Neural crest cell (in vitro differentiated cells): ENCODE measurements at regions not wholly inside any gene's neighbourhood (a gene's known extent, or its start where the extent isn't known, plus 50 kb on each side); places are given as distances from the start of the nearest gene placed in this dataset.

Experiments
- DNase-seq: peaks from one replicate; pipeline ENCODE4 v3.0.0; 2021; ENCODE audit warnings: low read depth, mixed read lengths, low spot score
- H3K27ac Mint-ChIP-seq: one replicate; pipeline ENCODE4 v1.8.0; 2021; ENCODE audit warnings: mild to moderate bottlenecking, mixed read lengths; ENCODE audit not compliant: unreplicated experiment
- H3K27me3 Mint-ChIP-seq: 2 replicates; pipeline ENCODE4 v1.8.0; 2021; ENCODE audit warnings: low read depth, mild to moderate bottlenecking, mixed read lengths
- H3K36me3 Mint-ChIP-seq: 2 replicates; pipeline ENCODE4 v1.8.0; 2021; ENCODE audit warnings: low read depth, mild to moderate bottlenecking, mixed read lengths
- H3K4me1 Mint-ChIP-seq: 2 replicates; pipeline ENCODE4 v1.8.0; 2021; ENCODE audit warnings: mixed read lengths
- H3K4me3 Mint-ChIP-seq: one replicate; pipeline ENCODE4 v1.8.0; 2021; ENCODE audit warnings: mild to moderate bottlenecking, mixed read lengths
- H3K9me3 Mint-ChIP-seq: 2 replicates; pipeline ENCODE4 v1.8.0; 2021; ENCODE audit warnings: mixed read lengths
- TF ChIP-seq, protein P1 (sequence below): fragments of 200-600 bp; sonication (generic); conservative IDR thresholded peaks from 2 replicates; pipeline ENCODE4 v1.5.0; 2021; ENCODE audit warnings: antibody characterized with exemption, mild to moderate bottlenecking

DNA sequence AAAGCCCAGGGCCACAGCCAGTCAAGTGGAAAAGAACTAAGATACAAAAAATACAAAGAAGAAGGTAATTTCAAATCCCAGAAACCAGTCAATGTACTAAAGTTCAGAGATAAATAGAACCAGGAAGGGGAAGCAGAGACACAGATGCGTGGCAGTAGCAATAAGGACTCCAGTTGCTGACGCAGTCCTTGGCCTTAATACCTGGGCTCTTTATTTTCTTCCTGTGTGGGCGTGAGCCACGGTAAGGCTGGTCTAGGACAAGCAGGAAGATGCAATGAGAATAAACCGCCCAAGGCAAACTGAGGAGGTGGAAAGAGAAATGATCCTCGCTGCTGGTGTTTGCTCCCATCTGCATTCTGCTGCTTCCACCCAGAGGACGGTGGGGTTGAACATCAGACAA, 65.6 kb upstream of the PLXNA2 start:
- peaks cover 2% of the 10 kb centered on the region for H3K27me3 Mint-ChIP-seq
- TF ChIP-seq, protein P1, sequence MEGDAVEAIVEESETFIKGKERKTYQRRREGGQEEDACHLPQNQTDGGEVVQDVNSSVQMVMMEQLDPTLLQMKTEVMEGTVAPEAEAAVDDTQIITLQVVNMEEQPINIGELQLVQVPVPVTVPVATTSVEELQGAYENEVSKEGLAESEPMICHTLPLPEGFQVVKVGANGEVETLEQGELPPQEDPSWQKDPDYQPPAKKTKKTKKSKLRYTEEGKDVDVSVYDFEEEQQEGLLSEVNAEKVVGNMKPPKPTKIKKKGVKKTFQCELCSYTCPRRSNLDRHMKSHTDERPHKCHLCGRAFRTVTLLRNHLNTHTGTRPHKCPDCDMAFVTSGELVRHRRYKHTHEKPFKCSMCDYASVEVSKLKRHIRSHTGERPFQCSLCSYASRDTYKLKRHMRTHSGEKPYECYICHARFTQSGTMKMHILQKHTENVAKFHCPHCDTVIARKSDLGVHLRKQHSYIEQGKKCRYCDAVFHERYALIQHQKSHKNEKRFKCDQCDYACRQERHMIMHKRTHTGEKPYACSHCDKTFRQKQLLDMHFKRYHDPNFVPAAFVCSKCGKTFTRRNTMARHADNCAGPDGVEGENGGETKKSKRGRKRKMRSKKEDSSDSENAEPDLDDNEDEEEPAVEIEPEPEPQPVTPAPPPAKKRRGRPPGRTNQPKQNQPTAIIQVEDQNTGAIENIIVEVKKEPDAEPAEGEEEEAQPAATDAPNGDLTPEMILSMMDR, result no peak
- no peak for DNase-seq
- no peak overlapping the region for H3K4me3 Mint-ChIP-seq
- no peak overlapping the region for H3K27ac Mint-ChIP-seq
- H3K4me1 Mint-ChIP-seq, result no peaks in the 10 kb centered on the region
- H3K36me3 Mint-ChIP-seq, result no peaks in the 10 kb centered on the region
- H3K9me3 Mint-ChIP-seq, result no peaks in the 10 kb centered on the region

DNA sequence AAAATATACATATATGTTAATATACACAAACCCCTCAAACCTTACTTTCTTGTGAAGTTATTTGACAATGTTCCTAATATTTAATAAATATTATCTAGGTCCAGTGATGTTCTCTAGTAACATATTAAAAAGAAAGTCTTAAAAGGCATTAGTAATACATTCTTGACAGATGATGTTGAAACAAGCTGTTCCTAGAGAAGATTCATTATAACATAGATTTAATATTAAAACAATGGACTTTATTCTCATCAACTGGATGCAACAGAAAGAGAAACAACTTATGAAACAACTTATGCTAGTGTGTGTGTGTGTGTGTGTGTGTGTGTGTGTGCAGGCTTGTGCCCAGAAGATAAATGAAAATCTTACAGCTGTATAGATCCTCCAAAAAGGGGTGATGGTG, 68.5 kb upstream of the PLXNA2 start:
- no peak for DNase-seq
- Mint-ChIP-seq H3K4me1 (no peaks in the 10 kb centered on the region), H3K27ac (no peak overlapping the region), H3K9me3 (no peaks in the 10 kb centered on the region), H3K36me3 (no peaks in the 10 kb centered on the region), H3K27me3 (peaks cover 14% of the 10 kb centered on the region), H3K4me3 (no peak overlapping the region)
- TF ChIP-seq, protein P1, result no peak

DNA sequence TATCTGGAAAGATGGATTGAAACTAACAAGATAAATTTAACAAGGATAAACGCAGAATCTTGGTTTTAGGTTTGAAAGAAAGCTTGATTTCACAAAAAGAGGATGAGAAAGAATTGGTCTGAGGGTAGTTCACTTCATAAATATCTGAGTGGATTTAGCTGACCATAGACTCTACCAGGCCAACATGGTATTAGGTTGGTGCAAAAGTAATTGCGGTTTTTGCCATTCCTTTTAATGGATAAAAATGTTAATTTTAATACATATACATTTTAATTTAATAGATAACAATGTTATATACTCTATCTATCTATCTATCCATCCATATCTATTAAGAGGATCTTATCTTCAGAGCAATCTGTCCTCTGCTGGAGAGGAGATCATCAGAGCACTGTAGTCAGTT, 70.2 kb upstream of the PLXNA2 start:
- TF ChIP-seq, protein P1, result no peak
- Mint-ChIP-seq H3K36me3 (no peaks in the 10 kb centered on the region), H3K27me3 (peaks cover 26% of the 10 kb centered on the region), H3K27ac (no peak overlapping the region), H3K9me3 (peaks cover 3% of the 10 kb centered on the region), H3K4me1 (no peaks in the 10 kb centered on the region), H3K4me3 (no peak overlapping the region)
- DNase-seq, result no peak

DNA sequence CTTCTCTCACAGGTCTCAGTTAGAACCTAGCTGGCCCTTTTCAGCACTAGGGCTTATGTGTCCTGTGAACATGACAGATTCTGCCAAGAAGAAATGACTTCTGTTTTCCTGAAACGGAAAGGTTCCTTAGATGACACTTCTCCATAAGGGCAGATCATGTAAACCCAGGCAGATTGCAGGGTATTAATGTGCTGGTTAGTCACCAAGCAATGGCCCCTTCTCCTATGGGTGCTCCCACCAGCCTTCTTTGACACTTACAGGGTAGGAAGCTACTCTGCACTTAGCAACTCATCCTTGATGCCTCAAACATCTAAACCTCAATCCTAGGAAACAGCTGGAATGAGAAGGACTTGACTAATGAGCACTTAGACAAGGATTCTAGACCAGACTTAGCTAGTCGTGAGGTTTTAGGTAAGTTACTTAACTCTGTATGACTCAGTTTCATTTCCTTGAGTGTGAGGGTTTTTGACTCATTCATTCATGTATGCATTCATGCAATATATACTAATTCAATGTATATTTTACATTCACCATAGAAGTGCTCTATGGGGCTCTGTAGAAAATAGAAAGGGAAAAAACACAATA, 74.1 kb upstream of the PLXNA2 start:
- Mint-ChIP-seq H3K27me3 (peaks cover 28% of the 10 kb centered on the region), H3K4me1 (no peaks in the 10 kb centered on the region), H3K36me3 (no peaks in the 10 kb centered on the region), H3K9me3 (peaks cover 3% of the 10 kb centered on the region), H3K4me3 (no peak overlapping the region), H3K27ac (no peak overlapping the region)
- no peak for DNase-seq
- TF ChIP-seq, protein P1, result no peak

DNA sequence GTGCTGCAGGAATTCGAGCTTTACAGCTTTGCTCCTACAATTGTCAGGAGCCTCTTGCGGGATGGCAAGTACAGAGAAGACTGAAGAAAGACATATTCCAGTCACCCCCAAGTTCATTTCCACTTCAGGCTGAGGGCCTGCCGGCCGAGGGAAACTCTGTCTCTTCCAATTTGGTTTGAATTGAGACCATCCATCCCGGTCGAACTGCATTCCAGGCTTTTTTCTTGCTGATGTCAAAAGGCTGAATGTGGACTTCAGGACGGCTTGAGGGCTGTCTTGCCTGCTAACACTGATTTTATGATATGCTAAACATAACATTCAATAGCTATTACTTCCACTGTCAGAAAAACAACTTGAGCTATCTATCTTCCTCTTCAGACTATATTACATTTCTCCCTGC, 79.8 kb upstream of the PLXNA2 start:
- Mint-ChIP-seq H3K27ac (no peak overlapping the region), H3K36me3 (no peaks in the 10 kb centered on the region), H3K4me1 (no peaks in the 10 kb centered on the region), H3K4me3 (no peak overlapping the region), H3K27me3 (peaks cover 12% of the 10 kb centered on the region), H3K9me3 (no peaks in the 10 kb centered on the region)
- no peak for DNase-seq
- TF ChIP-seq, protein P1, result no peak

DNA sequence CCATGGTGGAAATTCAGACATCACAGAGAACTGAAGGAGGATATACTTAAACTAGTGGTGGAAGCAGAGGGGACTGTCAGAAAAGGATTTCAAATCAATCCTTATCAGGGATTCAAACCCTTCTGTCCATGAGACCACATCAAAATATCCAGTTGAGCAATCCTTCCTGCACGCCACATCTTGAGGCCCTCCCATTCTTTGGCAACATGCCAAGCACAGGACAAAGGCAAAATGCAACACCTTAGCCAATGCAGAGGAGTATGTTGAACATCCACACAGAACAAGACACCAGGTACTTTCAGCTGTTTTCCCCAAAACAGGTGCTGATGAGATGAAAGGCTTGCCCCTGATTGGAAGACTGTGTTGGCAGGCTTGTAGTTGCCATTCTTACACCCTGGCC, 81.8 kb upstream of the PLXNA2 start:
- peaks cover 8% of the 10 kb centered on the region for H3K27me3 Mint-ChIP-seq
- H3K9me3 Mint-ChIP-seq, result no peaks in the 10 kb centered on the region
- H3K36me3 Mint-ChIP-seq, result no peaks in the 10 kb centered on the region
- TF ChIP-seq, protein P1, result no peak
- no peak overlapping the region for H3K4me3 Mint-ChIP-seq
- no peak for DNase-seq
- H3K27ac Mint-ChIP-seq, result no peak overlapping the region
- no peaks in the 10 kb centered on the region for H3K4me1 Mint-ChIP-seq
